Cardiac fibroblast (primary cell): ENCODE measurements at regions not wholly inside any gene's neighbourhood (a gene's known extent, or its start where the extent isn't known, plus 50 kb on each side); places are given as distances from the start of the nearest gene placed in this dataset.

Experiments used
- DNase-seq, 2 donors: peaks; one replicate each; pipeline versions ENCODE4 v3.0.0 to v3.0.0-alpha.2; 2010; ENCODE audit warnings: low read depth in 2 of 2
- H3K4me3 ChIP-seq, 2 donors: replicated peaks in 1 of 2; 1 replicate in 1 of 2; 2 replicates in 1 of 2; pipeline ENCODE4 v1.5.1; 2011; ENCODE audit warnings: low read depth in 2 of 2, low read length in 2 of 2, mild to moderate bottlenecking in 2 of 2, moderate library complexity in 1 of 2
- TF ChIP-seq, protein P1 (sequence below): IDR thresholded peaks from one replicate; pipeline ENCODE4 v1.5.1; 2011; ENCODE audit warnings: low read depth, mild to moderate bottlenecking, low read length, inconsistent platforms

DNA sequence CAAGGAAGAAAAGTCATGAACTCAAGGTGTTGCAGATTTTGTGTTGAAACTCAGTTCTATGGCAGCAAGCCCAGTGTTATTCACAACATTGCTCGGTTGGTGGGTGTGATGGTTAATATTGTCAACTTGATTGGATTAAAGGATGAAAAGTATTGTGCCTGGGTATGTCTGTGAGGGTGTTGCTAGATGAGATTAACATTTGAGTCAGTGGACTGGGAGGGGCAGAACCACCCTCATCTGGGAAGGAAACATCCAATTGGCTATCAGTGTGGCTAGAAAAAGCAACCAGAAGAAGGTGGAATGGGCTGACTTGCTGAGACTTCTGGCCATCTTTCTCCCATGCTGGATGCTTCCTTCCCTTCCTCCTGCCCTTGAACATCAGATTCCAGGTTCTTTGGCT is 353.2 kb downstream of the ADRA2A start:
- DNase-seq = no peak
- H3K4me3 ChIP-seq = no peak overlapping the region
- TF ChIP-seq, protein P1, sequence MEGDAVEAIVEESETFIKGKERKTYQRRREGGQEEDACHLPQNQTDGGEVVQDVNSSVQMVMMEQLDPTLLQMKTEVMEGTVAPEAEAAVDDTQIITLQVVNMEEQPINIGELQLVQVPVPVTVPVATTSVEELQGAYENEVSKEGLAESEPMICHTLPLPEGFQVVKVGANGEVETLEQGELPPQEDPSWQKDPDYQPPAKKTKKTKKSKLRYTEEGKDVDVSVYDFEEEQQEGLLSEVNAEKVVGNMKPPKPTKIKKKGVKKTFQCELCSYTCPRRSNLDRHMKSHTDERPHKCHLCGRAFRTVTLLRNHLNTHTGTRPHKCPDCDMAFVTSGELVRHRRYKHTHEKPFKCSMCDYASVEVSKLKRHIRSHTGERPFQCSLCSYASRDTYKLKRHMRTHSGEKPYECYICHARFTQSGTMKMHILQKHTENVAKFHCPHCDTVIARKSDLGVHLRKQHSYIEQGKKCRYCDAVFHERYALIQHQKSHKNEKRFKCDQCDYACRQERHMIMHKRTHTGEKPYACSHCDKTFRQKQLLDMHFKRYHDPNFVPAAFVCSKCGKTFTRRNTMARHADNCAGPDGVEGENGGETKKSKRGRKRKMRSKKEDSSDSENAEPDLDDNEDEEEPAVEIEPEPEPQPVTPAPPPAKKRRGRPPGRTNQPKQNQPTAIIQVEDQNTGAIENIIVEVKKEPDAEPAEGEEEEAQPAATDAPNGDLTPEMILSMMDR = no peak

DNA sequence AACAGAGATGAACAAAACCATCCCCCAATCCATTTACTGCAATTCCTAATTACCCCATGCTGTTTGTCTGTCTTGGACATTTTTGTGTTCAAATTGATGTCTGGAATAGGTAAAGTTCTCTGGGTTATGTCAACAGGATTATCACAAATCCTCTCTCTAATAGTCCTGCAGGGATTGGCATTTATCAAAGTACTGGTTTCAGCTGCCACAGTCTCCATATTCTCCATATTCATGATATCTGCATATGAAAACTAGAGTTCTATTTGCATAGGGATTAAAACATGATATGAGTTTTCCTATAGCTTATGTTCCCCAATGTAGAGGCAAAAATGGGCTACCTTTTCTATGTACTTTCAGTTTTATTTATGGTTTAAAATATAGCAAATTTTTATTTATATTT is 355.8 kb downstream of the ADRA2A start:
- TF ChIP-seq, protein P1 = no peak
- DNase-seq = no peak
- no peak overlapping the region for H3K4me3 ChIP-seq

DNA sequence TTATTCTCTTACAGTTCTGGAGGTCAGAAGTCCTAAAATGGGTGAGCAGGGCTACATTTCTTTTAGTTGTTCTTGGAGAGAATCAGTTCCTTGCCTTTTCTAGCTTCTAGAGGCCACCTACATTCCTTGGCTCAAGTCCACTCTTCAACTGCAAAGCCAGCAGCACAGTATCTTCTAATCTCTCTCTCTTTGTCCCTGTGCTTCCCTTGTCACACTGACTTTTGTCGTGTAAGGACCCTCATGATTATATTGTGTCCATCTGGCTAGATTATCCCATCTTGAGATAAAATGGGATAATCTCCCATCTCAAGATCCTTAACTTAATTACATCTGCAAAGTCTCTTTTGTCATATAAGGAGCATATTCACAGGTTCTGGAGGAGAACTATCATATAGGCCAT is 359.0 kb downstream of the ADRA2A start:
- no peak for DNase-seq
- no peak overlapping the region for H3K4me3 ChIP-seq
- TF ChIP-seq, protein P1 = no peak

DNA sequence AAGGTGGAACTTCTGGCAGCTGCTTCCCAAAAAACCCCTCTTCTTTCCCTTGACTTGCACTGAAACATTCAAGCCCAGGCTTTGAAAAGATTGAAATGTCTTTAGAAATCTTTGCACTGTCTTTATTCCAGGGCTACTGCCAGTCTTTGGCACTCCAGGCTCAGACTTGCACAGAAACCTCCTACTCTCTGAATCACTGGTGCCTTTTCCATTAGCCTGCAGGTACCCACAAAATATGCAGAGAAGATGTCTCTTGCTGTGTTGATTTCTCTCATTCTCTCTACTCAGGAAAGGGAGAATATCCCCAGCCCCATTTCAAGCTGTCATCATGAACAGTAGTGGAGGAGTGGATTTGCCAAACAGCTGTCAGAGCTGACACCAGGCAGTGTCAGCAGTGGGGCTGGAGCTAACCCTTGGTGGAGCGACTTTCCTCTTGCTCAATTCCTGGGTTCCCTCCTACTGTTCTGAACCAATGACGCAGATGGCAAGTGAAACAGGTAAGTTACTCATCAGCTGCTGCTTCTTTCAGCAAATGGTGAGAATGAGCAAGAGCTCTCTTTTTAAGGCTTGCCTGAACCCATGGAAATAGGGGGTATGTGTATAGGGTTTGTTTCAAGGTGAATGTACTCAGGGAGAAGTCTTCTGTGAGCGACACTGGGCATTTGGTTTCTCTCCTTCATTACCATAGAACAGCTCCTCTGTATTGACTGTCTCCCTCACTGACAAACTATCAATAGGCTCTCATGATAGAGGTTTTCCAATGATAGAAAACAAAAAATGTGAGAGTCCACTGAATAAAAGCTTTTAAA is 362.4 kb downstream of the ADRA2A start:
- DNase-seq = no peak
- no peak overlapping the region for H3K4me3 ChIP-seq
- TF ChIP-seq, protein P1 = no peak

DNA sequence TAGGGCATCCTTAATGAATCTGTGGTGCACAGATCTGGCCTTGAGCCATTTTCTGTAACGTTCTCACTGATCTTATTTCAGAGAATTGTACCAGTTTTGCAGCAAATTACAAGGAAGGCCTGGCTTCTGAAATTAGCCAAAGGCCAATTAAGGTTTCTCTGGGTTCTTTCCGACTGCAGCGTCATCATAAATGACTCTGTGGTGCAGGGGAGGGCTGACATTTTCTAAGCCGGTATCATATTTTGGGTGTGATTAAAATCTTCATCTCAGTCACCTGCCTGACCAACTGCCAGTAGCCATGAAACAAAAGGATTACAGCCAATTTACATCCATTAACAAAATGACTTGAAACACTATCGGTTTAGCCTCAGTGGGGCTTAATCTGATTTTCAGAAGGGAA is 363.7 kb downstream of the ADRA2A start:
- DNase-seq = no peak
- TF ChIP-seq, protein P1 = no peak
- H3K4me3 ChIP-seq = no peak overlapping the region

DNA sequence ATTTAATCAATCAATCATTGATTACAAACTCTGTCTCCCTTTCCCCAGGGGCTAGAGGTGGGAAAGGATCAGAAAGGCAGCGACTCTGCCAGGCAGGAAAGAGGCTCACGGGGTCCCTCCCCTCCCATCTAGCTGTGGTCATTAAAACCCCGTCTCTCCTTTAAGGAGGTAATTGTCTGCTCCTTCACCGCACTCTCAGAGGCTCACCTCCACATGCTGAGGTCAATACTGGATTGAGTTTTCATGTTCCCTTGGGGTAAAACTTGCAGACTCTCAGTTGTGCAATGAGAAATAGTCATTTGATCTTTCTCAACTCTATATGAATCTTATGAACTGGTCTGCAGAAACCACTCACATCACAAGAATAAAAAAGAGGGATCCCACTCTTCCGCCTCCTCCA is 368.8 kb downstream of the ADRA2A start:
- no peak overlapping the region for H3K4me3 ChIP-seq
- DNase-seq = no peak
- TF ChIP-seq, protein P1 = no peak

DNA sequence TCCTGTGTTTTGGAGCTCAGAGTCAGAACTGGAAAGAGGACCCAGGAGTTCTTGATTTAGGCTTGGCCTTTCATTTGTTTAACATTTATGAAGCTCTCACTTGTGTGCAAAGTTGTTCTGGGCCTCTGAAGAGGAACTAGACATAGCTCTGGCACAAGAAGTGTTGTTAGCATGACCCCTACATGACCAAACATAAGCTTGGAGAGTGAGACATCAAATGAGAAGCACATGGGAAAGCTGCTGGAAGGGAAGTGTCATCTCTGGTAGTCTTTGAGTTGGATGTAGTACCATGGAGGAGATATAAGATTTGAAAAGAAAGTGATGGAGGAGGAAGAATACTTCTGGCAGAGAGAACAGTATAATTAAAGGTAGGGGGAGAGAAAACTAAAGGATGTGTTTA is 370.1 kb downstream of the ADRA2A start:
- DNase-seq = no peak
- H3K4me3 ChIP-seq = no peak overlapping the region
- TF ChIP-seq, protein P1 = no peak
